Stimulated activated naive CD8-positive, alpha-beta T cell treated with anti-CD3 and anti-CD28 coated beads, Interleukin-15, Interleukin-2, amounts not matched to agents 100 ng/mL and 50 ng/mL, for 24 hours (primary cell): ENCODE measurements at regions not wholly inside any gene's neighbourhood (a gene's known extent, or its start where the extent isn't known, plus 50 kb on each side); places are given as distances from the start of the nearest gene placed in this dataset.

Source experiments
- H3K27ac Mint-ChIP-seq: one replicate; pipeline ENCODE4 v1.8.0; 2021; ENCODE audit warnings: mild to moderate bottlenecking, mixed read lengths
- H3K27me3 Mint-ChIP-seq: one replicate; pipeline ENCODE4 v1.8.0; 2021; ENCODE audit warnings: mixed read lengths
- H3K36me3 Mint-ChIP-seq: one replicate; pipeline ENCODE4 v1.8.0; 2021; ENCODE audit warnings: low read depth, mixed read lengths
- H3K4me1 Mint-ChIP-seq: one replicate; pipeline ENCODE4 v1.8.0; 2021; ENCODE audit warnings: low read depth, mixed read lengths
- H3K4me3 Mint-ChIP-seq: one replicate; pipeline ENCODE4 v1.8.0; 2021; ENCODE audit warnings: mild to moderate bottlenecking, mixed read lengths
- H3K9me3 Mint-ChIP-seq: one replicate; pipeline ENCODE4 v1.8.0; 2021; ENCODE audit warnings: mixed read lengths

- H3K4me1 Mint-ChIP-seq: no peaks in the 10 kb centered on the region
- H3K36me3 Mint-ChIP-seq: no peaks in the 10 kb centered on the region
- no peak overlapping the region for H3K4me3 Mint-ChIP-seq
- H3K27me3 Mint-ChIP-seq: peaks cover 17% of the 10 kb centered on the region
- no peaks in the 10 kb centered on the region for H3K9me3 Mint-ChIP-seq
- H3K27ac Mint-ChIP-seq: no peak overlapping the region
Observed at GRCh38 chr15:96701443-96701842, 370.9 kb downstream of the NR2F2 start.

GRCh38 chr15:96701877-96702276 lies 371.4 kb downstream of the NR2F2 start:
- no peaks in the 10 kb centered on the region for H3K36me3 Mint-ChIP-seq
- no peaks in the 10 kb centered on the region for H3K9me3 Mint-ChIP-seq
- H3K27me3 Mint-ChIP-seq: peaks cover 17% of the 10 kb centered on the region
- H3K4me1 Mint-ChIP-seq: no peaks in the 10 kb centered on the region
- H3K27ac Mint-ChIP-seq: no peak overlapping the region
- H3K4me3 Mint-ChIP-seq: no peak overlapping the region

- no peaks in the 10 kb centered on the region for H3K4me1 Mint-ChIP-seq
- no peak overlapping the region for H3K27ac Mint-ChIP-seq
- H3K9me3 Mint-ChIP-seq: no peaks in the 10 kb centered on the region
- H3K36me3 Mint-ChIP-seq: no peaks in the 10 kb centered on the region
- H3K27me3 Mint-ChIP-seq: peaks cover 17% of the 10 kb centered on the region
- no peak overlapping the region for H3K4me3 Mint-ChIP-seq
Observed at GRCh38 chr15:96702589-96702988, 372.1 kb downstream of the NR2F2 start.

GRCh38 chr15:96703091-96703490 lies 372.6 kb downstream of the NR2F2 start:
- Mint-ChIP-seq H3K27ac (no peak overlapping the region), H3K27me3 (peaks cover 17% of the 10 kb centered on the region), H3K9me3 (no peaks in the 10 kb centered on the region), H3K4me1 (no peaks in the 10 kb centered on the region), H3K36me3 (no peaks in the 10 kb centered on the region), H3K4me3 (no peak overlapping the region)

- Mint-ChIP-seq H3K4me3 (no peak overlapping the region), H3K27me3 (peaks cover 17% of the 10 kb centered on the region), H3K9me3 (no peaks in the 10 kb centered on the region), H3K36me3 (no peaks in the 10 kb centered on the region), H3K4me1 (no peaks in the 10 kb centered on the region), H3K27ac (no peak overlapping the region)
Observed at GRCh38 chr15:96703794-96704550, 373.5 kb downstream of the NR2F2 start.

GRCh38 chr15:96716075-96716474 lies 385.6 kb downstream of the NR2F2 start:
- Mint-ChIP-seq H3K27me3 (no peaks in the 10 kb centered on the region), H3K4me1 (no peaks in the 10 kb centered on the region), H3K4me3 (no peak overlapping the region), H3K27ac (no peak overlapping the region), H3K9me3 (no peaks in the 10 kb centered on the region), H3K36me3 (no peaks in the 10 kb centered on the region)

GRCh38 chr15:96716478-96716877 lies 386.0 kb downstream of the NR2F2 start:
- Mint-ChIP-seq H3K27ac (no peak overlapping the region), H3K27me3 (no peaks in the 10 kb centered on the region), H3K9me3 (no peaks in the 10 kb centered on the region), H3K36me3 (no peaks in the 10 kb centered on the region), H3K4me3 (no peak overlapping the region), H3K4me1 (no peaks in the 10 kb centered on the region)

- Mint-ChIP-seq H3K36me3 (no peaks in the 10 kb centered on the region), H3K4me3 (no peak overlapping the region), H3K27ac (no peak overlapping the region), H3K27me3 (no peaks in the 10 kb centered on the region), H3K4me1 (no peaks in the 10 kb centered on the region), H3K9me3 (no peaks in the 10 kb centered on the region)
Observed at GRCh38 chr15:96720251-96720650, 389.8 kb downstream of the NR2F2 start.

- Mint-ChIP-seq H3K36me3 (no peaks in the 10 kb centered on the region), H3K4me3 (no peak overlapping the region), H3K4me1 (no peaks in the 10 kb centered on the region), H3K27me3 (no peaks in the 10 kb centered on the region), H3K27ac (no peak overlapping the region), H3K9me3 (no peaks in the 10 kb centered on the region)
Observed at GRCh38 chr15:96720656-96721055, 390.2 kb downstream of the NR2F2 start.

- no peaks in the 10 kb centered on the region for H3K27me3 Mint-ChIP-seq
- no peaks in the 10 kb centered on the region for H3K9me3 Mint-ChIP-seq
- H3K4me1 Mint-ChIP-seq: no peaks in the 10 kb centered on the region
- H3K27ac Mint-ChIP-seq: no peak overlapping the region
- no peak overlapping the region for H3K4me3 Mint-ChIP-seq
- H3K36me3 Mint-ChIP-seq: no peaks in the 10 kb centered on the region
Observed at GRCh38 chr15:96728591-96728990, 398.1 kb downstream of the NR2F2 start.

GRCh38 chr15:96732704-96733103 lies 402.2 kb downstream of the NR2F2 start:
- Mint-ChIP-seq H3K36me3 (no peaks in the 10 kb centered on the region), H3K27ac (no peak overlapping the region), H3K4me1 (no peaks in the 10 kb centered on the region), H3K4me3 (no peak overlapping the region), H3K9me3 (no peaks in the 10 kb centered on the region), H3K27me3 (no peaks in the 10 kb centered on the region)

GRCh38 chr15:96733721-96734120 lies 403.2 kb downstream of the NR2F2 start:
- H3K4me3 Mint-ChIP-seq: no peak overlapping the region
- no peaks in the 10 kb centered on the region for H3K27me3 Mint-ChIP-seq
- no peaks in the 10 kb centered on the region for H3K4me1 Mint-ChIP-seq
- no peaks in the 10 kb centered on the region for H3K36me3 Mint-ChIP-seq
- no peak overlapping the region for H3K27ac Mint-ChIP-seq
- H3K9me3 Mint-ChIP-seq: no peaks in the 10 kb centered on the region

- Mint-ChIP-seq H3K4me3 (no peak overlapping the region), H3K36me3 (no peaks in the 10 kb centered on the region), H3K4me1 (no peaks in the 10 kb centered on the region), H3K27ac (no peak overlapping the region), H3K9me3 (no peaks in the 10 kb centered on the region), H3K27me3 (no peaks in the 10 kb centered on the region)
Observed at GRCh38 chr15:96735632-96736240, 405.2 kb downstream of the NR2F2 start.

GRCh38 chr15:96736384-96736783 lies 405.9 kb downstream of the NR2F2 start:
- no peaks in the 10 kb centered on the region for H3K9me3 Mint-ChIP-seq
- H3K27ac Mint-ChIP-seq: no peak overlapping the region
- H3K27me3 Mint-ChIP-seq: no peaks in the 10 kb centered on the region
- no peak overlapping the region for H3K4me3 Mint-ChIP-seq
- no peaks in the 10 kb centered on the region for H3K4me1 Mint-ChIP-seq
- no peaks in the 10 kb centered on the region for H3K36me3 Mint-ChIP-seq

GRCh38 chr15:96737408-96737807 lies 406.9 kb downstream of the NR2F2 start:
- H3K9me3 Mint-ChIP-seq: no peaks in the 10 kb centered on the region
- no peaks in the 10 kb centered on the region for H3K4me1 Mint-ChIP-seq
- H3K4me3 Mint-ChIP-seq: no peak overlapping the region
- no peaks in the 10 kb centered on the region for H3K36me3 Mint-ChIP-seq
- H3K27ac Mint-ChIP-seq: no peak overlapping the region
- no peaks in the 10 kb centered on the region for H3K27me3 Mint-ChIP-seq

- peaks cover 4% of the 10 kb centered on the region for H3K27me3 Mint-ChIP-seq
- H3K9me3 Mint-ChIP-seq: peaks cover 5% of the 10 kb centered on the region
- no peaks in the 10 kb centered on the region for H3K4me1 Mint-ChIP-seq
- no peak overlapping the region for H3K4me3 Mint-ChIP-seq
- no peaks in the 10 kb centered on the region for H3K36me3 Mint-ChIP-seq
- no peak overlapping the region for H3K27ac Mint-ChIP-seq
Observed at GRCh38 chr15:96746665-96747064, 416.2 kb downstream of the NR2F2 start.
